ENCODE measurements at regions not wholly inside any gene's neighbourhood (a gene's known extent, or its start where the extent isn't known, plus 50 kb on each side); places are given as distances from the start of the nearest gene placed in this dataset.
"Not testable (repeated sequence)": the region's sequence is repeated elsewhere in the genome, so short reads cannot be mapped to it uniquely, and the experiment has no call there.

- no peak for DNase-seq (ENCODE audit: low read depth, low spot score)
Observed at GRCh38 chr5:118552731-118553360, 435.5 kb downstream of the DTWD2 start.

- DNase-seq (ENCODE audit: low read depth, low spot score): no peak
Observed at GRCh38 chr5:118552146-118552545, 436.2 kb downstream of the DTWD2 start.

DNA sequence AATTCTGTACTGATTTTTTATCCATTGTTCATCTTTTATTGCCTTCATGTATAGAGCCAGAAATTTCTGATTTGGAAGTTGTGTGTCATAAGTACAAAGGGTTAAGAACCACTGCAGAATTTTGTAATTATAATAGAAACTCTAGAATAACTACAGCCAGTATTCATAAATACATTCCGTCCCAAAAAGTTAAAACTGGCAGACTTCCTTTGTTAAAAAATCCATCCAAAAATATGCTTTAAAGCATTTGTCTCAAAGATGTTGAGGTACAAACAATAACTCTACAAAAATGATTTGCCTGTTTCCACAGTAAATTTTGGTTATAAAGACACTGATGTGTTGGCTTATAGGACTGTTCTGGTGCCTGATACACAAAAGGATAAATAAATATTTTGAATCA is 436.6 kb downstream of the DTWD2 start:
- no peak for DNase-seq (ENCODE audit: low read depth, low spot score)

GRCh38 chr5:118551031-118551430 is 437.3 kb downstream of the DTWD2 start:
- no peak for DNase-seq (ENCODE audit: low read depth, low spot score)

DNA sequence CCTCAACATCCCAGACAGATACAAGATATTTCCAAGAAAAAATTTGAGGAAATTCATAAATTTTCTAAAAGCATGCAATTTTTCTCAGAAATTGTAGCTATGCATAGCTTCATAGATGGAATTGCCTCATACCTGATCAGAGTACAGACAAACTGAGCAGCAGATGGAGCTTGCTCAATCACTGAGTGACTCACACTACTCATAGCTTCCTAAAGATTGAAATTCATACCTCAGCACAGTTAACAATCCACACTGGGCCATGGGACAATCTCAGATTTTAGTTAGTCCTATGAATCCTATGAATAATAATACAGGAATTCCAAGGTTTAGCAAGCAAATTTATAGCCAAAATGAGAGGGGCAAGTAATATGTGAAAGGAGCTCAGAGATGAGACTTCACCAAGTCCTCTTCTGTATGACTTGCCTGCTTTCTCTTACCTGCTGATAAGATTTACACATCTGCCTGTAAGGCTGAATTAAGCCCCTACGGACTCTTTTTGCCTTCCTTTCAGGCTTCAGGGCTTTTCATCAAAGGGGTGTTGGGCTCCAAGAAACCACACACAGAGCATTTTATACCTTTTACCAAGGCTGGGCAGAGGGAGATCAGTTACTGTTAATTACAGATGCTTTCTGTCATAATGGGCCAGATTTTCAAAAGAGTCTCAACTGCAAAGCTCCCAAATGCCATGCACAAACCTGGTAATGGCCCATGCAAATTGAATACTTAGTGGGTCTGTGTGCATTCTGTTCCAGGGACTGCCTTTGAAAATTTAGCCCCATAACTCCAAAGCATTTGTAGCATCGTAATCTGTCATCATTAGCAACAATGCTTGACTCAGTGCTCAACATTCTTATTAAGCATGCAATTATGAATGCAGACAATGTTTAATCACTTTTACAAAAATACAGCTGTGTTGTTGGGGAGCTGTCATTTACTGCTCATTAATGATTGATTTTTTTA is 439.3 kb downstream of the DTWD2 start:
- no peak for DNase-seq (ENCODE audit: low read depth, low spot score)

- no peak for DNase-seq (ENCODE audit: low read depth, low spot score)
Observed at GRCh38 chr5:118545470-118545869, 442.9 kb downstream of the DTWD2 start.

GRCh38 chr5:118544887-118545449 is 443.4 kb downstream of the DTWD2 start:
- no peak for DNase-seq (ENCODE audit: low read depth, low spot score)

DNA sequence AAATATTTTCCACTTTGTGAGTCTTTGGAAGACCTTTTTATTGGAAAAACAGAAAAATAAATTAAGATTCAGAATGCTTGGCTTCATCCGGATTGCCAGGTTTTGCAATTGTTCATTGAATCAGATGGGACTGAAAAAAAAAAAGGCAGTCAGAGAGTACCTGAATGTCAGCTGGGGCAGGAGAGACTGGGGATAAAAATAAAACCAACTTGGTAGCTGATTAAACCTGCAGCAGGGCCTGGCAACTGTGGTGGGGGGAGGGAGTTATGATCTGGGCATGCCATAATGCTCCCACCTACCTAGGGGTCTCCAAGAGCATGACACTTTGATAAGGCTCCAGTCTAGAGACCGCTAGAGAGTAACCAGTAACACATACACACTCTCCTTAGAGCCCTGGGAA is 454.4 kb downstream of the DTWD2 start:
- no peak for DNase-seq (ENCODE audit: low read depth, low spot score)

- DNase-seq (ENCODE audit: low read depth, low spot score): no peak
Observed at GRCh38 chr5:118533156-118533555, 455.2 kb downstream of the DTWD2 start.

DNA sequence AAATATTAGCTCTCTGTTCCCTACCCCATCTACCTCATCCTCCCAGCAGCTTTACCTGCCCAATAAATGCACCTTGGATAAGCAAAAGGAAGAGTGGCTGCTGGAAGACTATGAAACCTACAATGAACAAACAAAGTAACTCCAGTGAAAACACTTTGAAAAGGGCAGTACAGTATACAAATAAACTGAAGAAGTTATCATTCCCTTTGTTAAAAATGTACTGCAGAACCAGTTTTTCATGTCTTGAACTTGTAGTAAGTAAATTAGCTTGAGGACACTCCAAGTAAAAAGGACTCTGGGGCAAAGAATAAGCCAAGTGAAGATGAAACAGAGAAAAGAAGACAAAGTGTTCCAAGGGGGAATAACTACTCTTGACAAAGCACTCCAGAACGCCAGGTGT is 457.1 kb downstream of the DTWD2 start:
- no peak for DNase-seq (ENCODE audit: low read depth, low spot score)

GRCh38 chr5:118529361-118530144 is 458.8 kb downstream of the DTWD2 start:
- DNase-seq (ENCODE audit: low read depth, low spot score): no peak

DNA sequence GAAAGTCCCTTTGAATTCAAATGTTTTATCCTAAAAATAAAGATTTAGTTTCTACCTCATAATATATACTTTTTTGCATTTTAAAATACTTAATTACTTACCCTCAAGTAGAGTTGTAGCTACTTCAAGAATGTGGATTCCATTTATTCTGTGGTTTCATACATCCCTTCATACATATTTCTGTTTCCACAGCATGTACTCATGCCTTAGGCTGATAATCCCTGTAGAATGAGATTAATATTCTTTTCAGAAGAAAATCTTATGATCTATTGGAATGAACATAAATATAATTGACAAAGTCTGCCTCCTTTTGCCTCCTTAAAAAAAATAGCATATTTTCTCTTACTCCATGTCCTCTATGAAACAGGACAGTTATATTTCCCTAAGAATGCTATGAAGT is 465.7 kb downstream of the DTWD2 start:
- DNase-seq (ENCODE audit: low read depth, low spot score): no peak

GRCh38 chr5:118520771-118521415 is 467.5 kb downstream of the DTWD2 start:
- DNase-seq (ENCODE audit: low read depth, low spot score): no peak

GRCh38 chr5:118519466-118519865 is 468.9 kb downstream of the DTWD2 start:
- DNase-seq (ENCODE audit: low read depth, low spot score): no peak

GRCh38 chr5:118518720-118519119 is 469.6 kb downstream of the DTWD2 start:
- no peak for DNase-seq (ENCODE audit: low read depth, low spot score)

- no peak for DNase-seq (ENCODE audit: low read depth, low spot score)
Observed at GRCh38 chr5:118511846-118512245, 476.5 kb downstream of the DTWD2 start.

DNA sequence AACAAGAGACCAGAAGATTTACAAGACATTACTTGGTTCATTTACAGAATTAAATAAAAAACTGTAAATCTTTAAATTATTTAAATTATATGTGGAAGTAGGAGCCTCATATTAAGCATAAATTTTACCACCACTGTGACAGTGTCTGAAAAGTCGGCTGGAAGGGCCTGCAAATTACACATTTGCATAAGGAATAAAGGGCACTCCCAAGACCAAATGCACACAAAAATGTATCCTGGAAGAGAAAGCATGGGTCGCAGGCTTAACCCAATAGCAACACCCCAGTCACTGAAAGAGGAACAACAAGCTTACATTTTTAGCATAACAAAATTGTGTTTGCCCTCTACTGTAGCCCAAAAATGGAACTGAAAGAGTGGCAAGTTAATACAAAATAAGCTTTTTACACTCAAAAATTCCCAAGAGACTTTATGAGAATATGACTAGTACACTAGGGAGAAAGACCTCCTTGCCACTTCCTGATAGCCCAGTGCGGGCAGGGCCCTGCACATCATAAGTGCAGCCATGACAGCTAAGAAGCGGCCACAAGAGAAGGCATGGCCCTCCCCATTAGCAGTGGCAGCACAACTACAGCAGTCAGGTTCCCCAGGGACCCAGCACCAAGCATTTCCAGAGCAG is 482.0 kb downstream of the DTWD2 start:
- DNase-seq (ENCODE audit: low read depth, low spot score): no peak

GRCh38 chr5:118502232-118502631 is 486.1 kb downstream of the DTWD2 start:
- DNase-seq (ENCODE audit: low read depth, low spot score): not testable (repeated sequence)

DNA sequence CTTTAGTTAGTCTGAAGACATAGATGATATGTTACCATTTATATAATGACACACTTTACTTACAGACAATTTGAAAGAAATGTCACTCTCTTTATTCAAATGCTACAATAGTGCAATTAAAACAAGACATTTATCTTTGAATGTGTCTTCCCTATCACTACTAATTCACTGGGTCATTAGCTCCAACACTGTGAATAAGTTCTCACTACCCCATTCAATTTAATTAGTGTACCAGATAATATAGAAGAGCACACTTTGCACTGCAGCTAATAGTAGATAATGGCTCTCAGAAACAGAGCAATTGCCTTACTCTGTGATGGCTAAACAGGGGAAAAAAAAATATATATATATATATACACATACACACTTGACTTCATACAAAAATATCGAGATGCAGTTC is 497.0 kb downstream of the DTWD2 start:
- no peak for DNase-seq (ENCODE audit: low read depth, low spot score)

DNA sequence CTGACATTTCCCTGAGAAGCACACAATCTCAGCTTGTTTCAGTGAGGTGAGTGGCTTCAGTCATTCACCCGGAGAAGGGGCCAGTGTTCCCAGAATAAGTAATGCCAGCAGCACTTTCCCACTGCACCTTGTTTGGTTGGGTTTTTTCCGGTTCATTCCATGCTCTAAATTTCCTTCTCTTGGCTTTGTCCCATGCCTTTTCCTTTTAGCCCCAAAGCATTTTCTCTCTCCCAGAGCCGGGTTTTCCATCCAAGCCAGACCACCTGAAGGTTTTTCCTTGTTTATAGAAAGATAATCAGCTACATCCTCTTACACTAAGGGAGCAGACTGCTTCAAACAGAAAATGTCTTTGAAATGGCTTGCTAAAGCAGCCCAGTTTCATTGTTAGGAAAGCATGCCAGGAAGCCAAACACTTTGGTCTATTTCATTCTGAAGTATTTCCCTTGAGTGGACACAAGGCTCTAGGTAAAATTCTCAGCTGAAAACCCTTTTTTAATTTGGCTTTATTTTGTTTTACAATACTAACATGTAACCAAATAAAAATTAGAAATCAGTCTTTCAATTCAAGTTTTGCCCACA is 501.6 kb downstream of the DTWD2 start:
- peak; percentile 30 for DNase-seq (ENCODE audit: low read depth, low spot score)

DNA sequence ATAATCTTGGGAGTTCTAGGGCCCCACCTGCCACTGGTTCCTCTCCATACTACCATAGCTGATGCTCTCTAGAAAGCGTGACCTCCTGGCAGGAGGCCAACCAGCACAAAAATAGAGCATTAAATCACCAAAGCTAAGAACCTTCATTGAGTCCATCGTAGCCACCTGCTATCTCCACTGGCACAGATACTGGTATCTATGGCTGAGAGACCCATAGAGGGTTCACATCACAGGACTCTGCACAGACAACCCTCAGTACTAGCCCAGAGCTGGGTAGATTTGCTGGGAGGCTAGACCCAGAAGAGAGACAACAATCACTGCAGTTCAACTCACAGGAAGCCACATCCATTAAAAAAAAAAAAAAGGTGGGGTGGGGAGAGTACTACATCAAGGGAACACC is 509.1 kb downstream of the DTWD2 start:
- no peak for DNase-seq (ENCODE audit: low read depth, low spot score)

Measured in ELF-1 (cell line).